Activated CD4-positive, alpha-beta T cell treated with anti-CD3 and anti-CD28 coated beads, Interleukin-2, amount 10 ng/mL, durations not matched to agents 24 days and 14 days (primary cell): ENCODE measurements at regions not wholly inside any gene's neighbourhood (a gene's known extent, or its start where the extent isn't known, plus 50 kb on each side); places are given as distances from the start of the nearest gene placed in this dataset.

ENCODE experiments used
- DNase-seq: peaks from one replicate; pipeline ENCODE4 v3.0.0; 2022
- H3K27ac Mint-ChIP-seq: one replicate; pipeline ENCODE4 v1.8.0; 2022; ENCODE audit warnings: mild to moderate bottlenecking, mixed read lengths
- H3K27me3 Mint-ChIP-seq: one replicate; pipeline ENCODE4 v1.8.0; 2022; ENCODE audit warnings: mixed read lengths
- H3K36me3 Mint-ChIP-seq: one replicate; pipeline ENCODE4 v1.8.0; 2022; ENCODE audit warnings: low read depth, mild to moderate bottlenecking, mixed read lengths
- H3K4me1 Mint-ChIP-seq: one replicate; pipeline ENCODE4 v1.8.0; 2021; ENCODE audit warnings: mixed read lengths
- H3K4me3 Mint-ChIP-seq: one replicate; pipeline ENCODE4 v1.8.0; 2022; ENCODE audit warnings: mild to moderate bottlenecking, moderate library complexity, mixed read lengths
- H3K9me3 Mint-ChIP-seq: one replicate; pipeline ENCODE4 v1.8.0; 2021; ENCODE audit warnings: mixed read lengths
- intact Hi-C: fragments of 100-400 bp; cut with micrococcal nuclease; formaldehyde crosslinking; loops from one replicate; pipeline ENCODE4 v1.15.1; 2023

DNA sequence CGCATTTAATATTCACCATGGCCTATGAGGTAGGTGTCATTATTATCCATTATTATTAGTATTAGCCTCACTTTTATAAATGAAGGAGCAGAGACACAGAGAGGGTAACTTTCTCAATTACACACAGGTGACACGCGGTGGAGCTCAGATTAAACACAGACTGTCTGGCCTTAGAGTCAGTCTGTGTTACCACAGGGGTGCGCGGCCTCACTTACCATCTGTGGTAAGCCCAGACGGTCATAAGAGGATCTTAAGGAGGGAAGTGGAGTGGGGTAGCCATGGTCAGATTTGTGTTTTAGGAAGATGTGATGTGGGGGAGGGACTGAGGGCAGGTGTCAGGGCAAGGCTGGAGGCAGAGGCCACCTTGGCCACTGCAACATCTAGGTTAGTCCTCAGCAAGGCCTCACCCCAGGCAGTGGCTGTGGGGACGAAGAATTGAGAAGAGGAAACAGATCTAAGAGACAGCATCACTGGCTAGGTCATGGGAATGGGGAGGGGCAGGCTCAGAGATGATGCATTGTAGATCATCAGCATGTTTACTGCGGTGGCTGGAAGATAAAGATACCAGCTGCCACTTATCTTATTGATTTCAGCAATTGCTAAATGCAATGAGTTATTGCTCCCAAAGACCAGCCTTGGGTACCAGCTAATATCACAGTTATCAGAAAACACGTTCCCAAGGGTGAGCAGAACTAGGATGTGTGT, 67.1 kb downstream of the SERPINA3 start:
- no peaks in the 10 kb centered on the region for H3K27me3 Mint-ChIP-seq
- H3K36me3 Mint-ChIP-seq = no peaks in the 10 kb centered on the region
- H3K9me3 Mint-ChIP-seq = no peaks in the 10 kb centered on the region
- no peak for DNase-seq
- H3K27ac Mint-ChIP-seq = no peak overlapping the region
- intact Hi-C loops = no loop called here
- no peak overlapping the region for H3K4me3 Mint-ChIP-seq
- no peaks in the 10 kb centered on the region for H3K4me1 Mint-ChIP-seq

GRCh38 chr14:94677747-94678146, 65.6 kb downstream of the SERPINA3 start:
- H3K27ac Mint-ChIP-seq = no peak overlapping the region
- no peaks in the 10 kb centered on the region for H3K4me1 Mint-ChIP-seq
- no peak overlapping the region for H3K4me3 Mint-ChIP-seq
- intact Hi-C loops = no loop called here
- H3K9me3 Mint-ChIP-seq = no peaks in the 10 kb centered on the region
- no peak for DNase-seq
- H3K27me3 Mint-ChIP-seq = no peaks in the 10 kb centered on the region
- H3K36me3 Mint-ChIP-seq = no peaks in the 10 kb centered on the region

GRCh38 chr14:94677213-94677612, 65.0 kb downstream of the SERPINA3 start:
- Mint-ChIP-seq H3K27me3 (no peaks in the 10 kb centered on the region), H3K9me3 (no peaks in the 10 kb centered on the region), H3K27ac (no peak overlapping the region), H3K4me3 (no peak overlapping the region), H3K36me3 (no peaks in the 10 kb centered on the region), H3K4me1 (no peaks in the 10 kb centered on the region)
- no peak for DNase-seq
- intact Hi-C loops = no loop called here

DNA sequence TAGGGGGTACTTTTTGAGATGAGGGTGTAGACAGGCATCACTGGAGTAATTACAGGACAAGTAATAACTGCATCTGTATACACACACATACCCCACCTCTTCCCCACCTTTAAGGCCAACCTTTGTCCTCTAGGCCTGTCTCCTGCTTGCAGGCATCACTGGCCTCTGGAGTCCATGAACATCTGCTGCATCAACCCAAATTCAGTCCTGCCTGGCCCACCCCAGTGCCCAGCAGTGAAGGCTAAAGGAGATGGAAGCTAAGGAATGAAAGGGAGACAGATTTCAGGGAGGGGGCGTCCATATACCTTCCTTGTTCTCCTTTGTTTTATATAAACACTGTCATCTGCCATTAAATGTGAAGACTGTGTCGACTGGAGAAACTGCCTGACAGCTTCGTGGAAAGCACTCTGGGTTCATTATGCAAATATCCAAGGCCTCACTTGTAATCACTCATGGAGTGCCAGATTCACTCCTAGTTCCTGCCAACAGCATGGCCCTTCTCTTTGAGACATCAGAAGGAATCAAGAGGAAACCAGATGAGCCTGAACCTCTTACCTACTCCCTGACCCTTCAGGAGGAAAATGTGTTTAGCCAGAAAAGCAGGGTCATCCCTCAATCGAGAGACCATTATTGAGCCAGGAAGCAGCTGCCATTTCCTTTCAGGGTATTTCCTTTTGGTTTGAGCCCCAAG, 64.4 kb downstream of the SERPINA3 start:
- no peaks in the 10 kb centered on the region for H3K4me1 Mint-ChIP-seq
- H3K27me3 Mint-ChIP-seq = no peaks in the 10 kb centered on the region
- H3K27ac Mint-ChIP-seq = no peak overlapping the region
- no peaks in the 10 kb centered on the region for H3K9me3 Mint-ChIP-seq
- no peak overlapping the region for H3K4me3 Mint-ChIP-seq
- no peak for DNase-seq
- intact Hi-C loops = no loop called here
- H3K36me3 Mint-ChIP-seq = no peaks in the 10 kb centered on the region

DNA sequence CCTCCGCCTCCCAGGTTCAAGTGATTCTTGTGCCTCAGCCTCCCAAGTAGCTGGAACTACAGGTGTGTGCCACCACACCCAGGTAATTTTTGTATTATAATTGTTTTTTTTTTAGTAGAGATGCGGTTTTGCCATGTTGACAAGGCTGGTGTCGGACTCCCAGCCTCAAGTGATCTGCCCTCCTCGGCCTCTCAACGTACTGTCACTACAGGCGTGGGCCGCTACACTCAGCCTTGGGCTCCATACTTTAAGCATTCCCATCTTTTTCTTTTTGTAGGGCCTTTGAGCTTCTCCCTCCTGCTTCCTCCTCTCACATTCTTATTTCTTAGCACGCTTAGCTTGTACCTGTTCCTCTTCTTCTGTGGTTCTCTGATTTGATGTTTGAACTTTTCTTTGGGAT, 62.8 kb downstream of the SERPINA3 start:
- DNase-seq = no peak
- Mint-ChIP-seq H3K9me3 (no peaks in the 10 kb centered on the region), H3K27ac (no peak overlapping the region), H3K36me3 (no peaks in the 10 kb centered on the region), H3K27me3 (no peaks in the 10 kb centered on the region), H3K4me3 (no peak overlapping the region), H3K4me1 (no peaks in the 10 kb centered on the region)
- intact Hi-C loops = no loop called here

- peaks cover 3% of the 10 kb centered on the region for H3K27me3 Mint-ChIP-seq
- H3K9me3 Mint-ChIP-seq = no peaks in the 10 kb centered on the region
- H3K27ac Mint-ChIP-seq = no peak overlapping the region
- intact Hi-C loops = no loop called here
- H3K36me3 Mint-ChIP-seq = no peaks in the 10 kb centered on the region
- DNase-seq = no peak
- H3K4me3 Mint-ChIP-seq = no peak overlapping the region
- no peaks in the 10 kb centered on the region for H3K4me1 Mint-ChIP-seq
Observed at GRCh38 chr14:94673781-94674231, 61.6 kb downstream of the SERPINA3 start.
